H1 (cell line): ENCODE measurements at regions not wholly inside any gene's neighbourhood (a gene's known extent, or its start where the extent isn't known, plus 50 kb on each side); places are given as distances from the start of the nearest gene placed in this dataset.

Experiments
- CTCF ChIA-PET: fragments of 300-600 bp; sonication (Branson Sonifier 250); formaldehyde crosslinking; loops from one replicate; lab custom pipeline; 2021; ENCODE audit not compliant: partially characterized antibody; lab: Charles Lee
- POLR2A ChIA-PET: fragments of 300-600 bp; sonication (Branson Sonifier 250); formaldehyde crosslinking; loops from one replicate; lab custom pipeline; 2021; ENCODE audit warnings: inconsistent platforms; ENCODE audit not compliant: partially characterized antibody; lab: Charles Lee
- DNase-seq, 2 experiments: peaks; one replicate each; pipeline versions ENCODE4 v3.0.0 to v3.0.0-alpha.2; 2010 to 2022; ENCODE audit warnings: low spot score in 2 of 2, low read depth in 1 of 2, mixed read lengths in 1 of 2
- FAIRE-seq: peaks from 2 replicates; lab custom pipeline; 2011; peaks lifted over from hg19 to GRCh38; lab: Jason Lieb, UNC
- H2AFZ ChIP-seq: 2 replicates; pipeline ENCODE4 v1.8.1; 2012; ENCODE audit warnings: low read length, inconsistent platforms
- H2AK5ac ChIP-seq: 2 replicates; pipeline ENCODE4 v1.6.1; 2013; ENCODE audit warnings: low read depth, low read length
- H2BK120ac ChIP-seq: replicated peaks from 2 replicates; pipeline ENCODE3; 2013; ENCODE audit warnings: low read depth, low read length, inconsistent platforms
- H2BK12ac ChIP-seq: 2 replicates; pipeline ENCODE4 v1.6.1; 2013; ENCODE audit warnings: low read depth, low read length
- H2BK15ac ChIP-seq: 2 replicates; pipeline ENCODE4 v1.6.1; 2013; ENCODE audit warnings: low read length
- H2BK20ac ChIP-seq: 2 replicates; pipeline ENCODE4 v1.6.1; 2013; ENCODE audit warnings: low read length
- H2BK5ac ChIP-seq: 2 replicates; pipeline ENCODE4 v1.6.1; 2013; ENCODE audit warnings: low read depth, low read length
- H3K14ac ChIP-seq: 2 replicates; pipeline ENCODE4 v1.6.1; 2013; ENCODE audit warnings: inconsistent platforms; ENCODE audit not compliant: insufficient read length
- H3K18ac ChIP-seq: 2 replicates; pipeline ENCODE4 v1.6.1; 2013; ENCODE audit warnings: low read length; ENCODE audit errors: extremely low read depth
- H3K23ac ChIP-seq: 2 replicates; pipeline ENCODE4 v1.6.1; 2013; ENCODE audit warnings: inconsistent platforms; ENCODE audit not compliant: insufficient read length
- H3K23me2 ChIP-seq: 2 replicates; pipeline ENCODE4 v1.6.1; 2013; ENCODE audit warnings: low read depth, low read length
- H3K27ac ChIP-seq: 2 replicates; pipeline ENCODE4 v1.6.1; 2011; ENCODE audit warnings: low read depth, low read length, inconsistent platforms
- H3K27me3 ChIP-seq, 4 experiments: replicated peaks in 1 of 4; 1 replicate in 1 of 4; 2 replicates in 3 of 4; pipeline versions ENCODE4 v1.6.1 to v1.8.1; 2011 to 2013; ENCODE audit warnings: low read length in 3 of 4, mild to moderate bottlenecking in 3 of 4, inconsistent platforms in 2 of 4, mixed read lengths in 2 of 4, moderate library complexity in 1 of 4; ENCODE audit not compliant: control insufficient read depth in 3 of 4, insufficient read depth in 3 of 4; ENCODE audit errors: extremely low read depth in 1 of 4
- H3K36me3 ChIP-seq, 4 experiments: 2 replicates each; pipeline versions ENCODE4 v1.6.1 to v1.8.1; 2011 to 2013; ENCODE audit warnings: mild to moderate bottlenecking in 4 of 4, low read length in 3 of 4, moderate library complexity in 2 of 4, control low read depth in 1 of 4, inconsistent platforms in 1 of 4; ENCODE audit not compliant: insufficient read depth in 4 of 4, control insufficient read depth in 2 of 4
- H3K4ac ChIP-seq: replicated peaks from 2 replicates; pipeline ENCODE3; 2013; ENCODE audit warnings: low read length, low read depth, mixed read lengths, inconsistent platforms; ENCODE audit not compliant: insufficient read length
- H3K4me1 ChIP-seq, 4 experiments: replicated peaks in 1 of 4; 1 replicate in 1 of 4; 2 replicates in 3 of 4; pipeline versions ENCODE4 v1.6.1 to v1.8.1; 2011 to 2013; ENCODE audit warnings: low read length in 3 of 4, inconsistent platforms in 2 of 4, mixed read lengths in 1 of 4; ENCODE audit not compliant: insufficient read depth in 4 of 4, control insufficient read depth in 3 of 4
- H3K4me2 ChIP-seq, 2 experiments: 2 replicates each; pipeline versions ENCODE4 v1.6.1 to v1.8.1; 2011 to 2013; ENCODE audit warnings: low read depth in 2 of 2, low read length in 2 of 2, control low read depth in 1 of 2, inconsistent platforms in 1 of 2, mild to moderate bottlenecking in 1 of 2; ENCODE audit not compliant: insufficient read depth in 1 of 2
- H3K4me3 ChIP-seq, 4 experiments: fragments of 200-600, 300-600 bp in 1 of 4; sonication (generic), shearing (Covaris generic), sonication (Bioruptor Twin) in 1 of 4; 2 replicates each; pipeline versions ENCODE4 v1.5.1 to v1.8.1; 2011 to 2016; ENCODE audit warnings: low read length in 4 of 4, low read depth in 3 of 4, control low read depth in 2 of 4, inconsistent platforms in 2 of 4, mild to moderate bottlenecking in 2 of 4, mixed read lengths in 1 of 4, moderate library complexity in 1 of 4; ENCODE audit not compliant: insufficient read depth in 2 of 4; ENCODE audit errors: extremely low read depth in 1 of 4
- H3K56ac ChIP-seq: replicated peaks from 2 replicates; pipeline ENCODE3; 2013; ENCODE audit warnings: low read depth, mild to moderate bottlenecking, mixed read lengths, low read length, inconsistent platforms; ENCODE audit not compliant: insufficient read length
- H3K79me1 ChIP-seq: 2 replicates; pipeline ENCODE4 v1.6.1; 2013; ENCODE audit warnings: low read depth, low read length, control low read depth
- H3K79me2 ChIP-seq, 2 experiments: 2 replicates each; pipeline versions ENCODE4 v1.6.1 to v1.8.1; 2012 to 2013; ENCODE audit warnings: low read length in 2 of 2, mild to moderate bottlenecking in 2 of 2, inconsistent platforms in 1 of 2; ENCODE audit not compliant: insufficient read depth in 2 of 2, control insufficient read depth in 1 of 2
- H3K9ac ChIP-seq, 4 experiments: replicated peaks in 1 of 4; 1 replicate in 1 of 4; 2 replicates in 3 of 4; pipeline versions ENCODE4 v1.6.1 to v1.8.1; 2011 to 2013; ENCODE audit warnings: low read depth in 3 of 4, low read length in 3 of 4, control low read depth in 2 of 4, mild to moderate bottlenecking in 2 of 4, moderate library complexity in 2 of 4, inconsistent platforms in 1 of 4; ENCODE audit errors: extremely low read depth in 1 of 4
- H3K9me3 ChIP-seq, 2 experiments: 2 replicates each; pipeline versions ENCODE4 v1.6.1 to v1.8.1; 2012 to 2013; ENCODE audit warnings: mild to moderate bottlenecking in 2 of 2, moderate library complexity in 2 of 2, control low read depth in 1 of 2, inconsistent platforms in 1 of 2, low read depth in 1 of 2, low read length in 1 of 2, mixed read lengths in 1 of 2; ENCODE audit not compliant: insufficient read depth in 2 of 2
- H4K20me1 ChIP-seq, 2 experiments: replicated peaks in 1 of 2; 2 replicates each; pipeline versions ENCODE3 to v1.8.1; 2011 to 2013; ENCODE audit warnings: inconsistent platforms in 2 of 2, low read length in 2 of 2, mild to moderate bottlenecking in 1 of 2; ENCODE audit not compliant: insufficient read depth in 2 of 2, control insufficient read depth in 1 of 2
- H4K5ac ChIP-seq: 2 replicates; pipeline ENCODE4 v1.6.1; 2013; ENCODE audit warnings: low read length, low read depth, mixed read lengths, inconsistent platforms; ENCODE audit not compliant: insufficient read length
- H4K8ac ChIP-seq: 2 replicates; pipeline ENCODE4 v1.8.0; 2013; ENCODE audit warnings: mild to moderate bottlenecking, moderate library complexity, low read length, inconsistent platforms; ENCODE audit not compliant: insufficient read depth; ENCODE audit errors: extremely low read depth
- H4K91ac ChIP-seq: replicated peaks from 2 replicates; pipeline ENCODE3; 2013; ENCODE audit warnings: low read length, mixed read lengths, inconsistent platforms; ENCODE audit not compliant: insufficient read length
- EGR1 ChIP-seq: IDR thresholded peaks from 2 replicates; pipeline ENCODE4 v1.6.1; 2011; ENCODE audit warnings: low read depth, low read length, borderline replicate concordance
- KDM1A ChIP-seq: fragments of 200-600, 300-600 bp; sonication (generic); IDR thresholded peaks from 2 replicates; pipeline ENCODE4 v1.7.1; 2016; ENCODE audit warnings: mild to moderate bottlenecking, low read length, borderline replicate concordance
- WGBS, 2 experiments: shearing (Covaris generic) in 1 of 2; methylation state at CpG; one replicate each; pipeline versions ENCODE4 v1.1.6 to v1.1.7; 2013 to 2015; ENCODE audit warnings: low lambda C conversion rate in 2 of 2, mixed read lengths in 2 of 2, inconsistent platforms in 1 of 2, low coverage in 1 of 2, missing lambda C conversion rate in 1 of 2; ENCODE audit not compliant: insufficient replicate concordance in 2 of 2, insufficient coverage in 1 of 2, insufficient read length in 1 of 2; ENCODE audit errors: extremely low coverage in 1 of 2, missing lambda C conversion rate in 1 of 2; 5-methylcytosine and 5-hydroxymethylcytosine counted together

GRCh38 chr1:72911656-72912055 lies 629.3 kb upstream of the NEGR1 start:
- Histone ChIP-seq H3K4ac (no peak overlapping the region), H2AFZ (no peak overlapping the region), H4K5ac (no peak overlapping the region), H2BK15ac (no peak overlapping the region), H3K79me2 (no peaks in the 10 kb centered on the region), H4K20me1 (no peaks in the 10 kb centered on the region), H3K27ac (no peak overlapping the region), H3K4me2 (no peak overlapping the region), H2BK20ac (no peak overlapping the region), H2AK5ac (no peak overlapping the region), H3K56ac (no peak overlapping the region), H3K9ac (no peak overlapping the region), H3K79me1 (no peaks in the 10 kb centered on the region), H4K8ac (no peak overlapping the region), H3K27me3 (no peaks in the 10 kb centered on the region), H3K4me1 (peaks cover 0 to 7% (median 3%) of the 10 kb centered on the region in 4 experiments; a peak in 3 of 7 replicates), H3K14ac (no peak overlapping the region), H3K36me3 (no peaks in the 10 kb centered on the region), H3K23ac (no peak overlapping the region), H3K9me3 (no peaks in the 10 kb centered on the region), H2BK5ac (no peak overlapping the region), H3K4me3 (no peak overlapping the region), H3K18ac (no peak overlapping the region), H3K23me2 (no peaks in the 10 kb centered on the region; the same call in 1 of the 2 replicates), H2BK12ac (no peak overlapping the region), H4K91ac (no peak overlapping the region), H2BK120ac (no peak overlapping the region)
- WGBS, 2 experiments: 93% methylated on average over 3 of the region's 3 CpGs; no CpG with 5 or more reads in 1 of the 2 experiments
- TF ChIP-seq KDM1A (no peak), EGR1 (no peak)
- ChIA-PET POLR2A (no interaction called here), CTCF (no interaction called here)
- DNase-seq: no peak
- no peak for FAIRE-seq
